HS-27A (cell line): ENCODE measurements at regions not wholly inside any gene's neighbourhood (a gene's known extent, or its start where the extent isn't known, plus 50 kb on each side); places are given as distances from the start of the nearest gene placed in this dataset.

Source experiments
- DNase-seq: peaks from one replicate; pipeline ENCODE4 v3.0.0-alpha.2; 2012; ENCODE audit warnings: low read depth, missing footprints

DNA sequence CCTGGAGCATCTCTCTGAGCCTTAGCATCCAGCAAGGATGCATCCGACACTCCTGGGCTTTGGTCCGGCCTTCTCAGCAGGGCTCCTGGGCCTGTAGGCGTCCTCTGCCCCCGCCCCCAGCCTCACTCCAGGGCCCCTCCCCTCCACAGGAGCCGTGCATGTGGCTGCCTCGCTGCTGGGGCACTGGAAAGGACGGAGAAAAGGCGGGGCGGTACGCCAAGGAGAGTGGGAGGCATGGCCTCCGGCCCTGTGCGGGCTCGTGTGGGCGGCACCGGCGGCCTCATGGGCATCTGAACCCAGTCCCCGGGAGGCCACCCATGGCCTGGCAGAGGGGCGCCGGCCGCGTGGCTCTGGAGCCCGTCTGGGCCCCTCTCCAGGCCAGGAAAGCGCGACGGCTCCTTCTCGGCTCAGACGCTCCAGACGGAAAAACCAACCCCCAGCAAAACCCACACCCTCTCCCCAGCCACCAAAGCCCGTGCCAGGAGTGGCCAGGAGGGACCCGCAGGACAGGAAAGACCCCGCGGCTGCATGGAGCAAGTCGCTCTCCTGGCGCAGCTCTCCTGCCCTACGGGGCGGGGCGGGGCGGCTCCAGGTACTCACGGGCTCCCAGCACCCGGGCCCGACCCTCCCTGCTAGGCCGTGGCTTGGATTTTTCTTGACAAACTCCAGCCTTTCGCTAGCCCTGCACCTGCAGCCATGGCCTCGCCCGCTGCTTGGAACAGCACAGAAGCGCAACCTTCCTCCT lies 419.9 kb downstream of the QKI start:
- no peak for DNase-seq

DNA sequence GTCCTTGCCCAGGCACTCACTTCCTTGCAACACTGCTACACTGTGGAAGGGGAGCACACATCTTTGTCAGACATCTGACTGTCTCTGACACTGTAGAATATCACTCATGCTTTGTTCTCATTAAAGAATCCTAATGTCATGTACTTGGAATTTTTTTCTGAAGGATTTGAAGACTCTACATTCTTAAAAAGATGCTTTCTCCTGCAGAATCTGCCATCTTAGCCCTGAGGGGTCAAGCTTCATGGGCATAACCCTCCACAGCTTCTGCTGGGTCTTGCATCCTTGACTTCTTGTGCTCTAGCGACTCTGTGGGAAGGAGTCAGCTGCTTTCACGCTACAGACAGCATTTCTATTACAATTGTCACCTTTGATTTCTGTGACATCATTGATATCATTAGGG lies 417.2 kb downstream of the QKI start:
- DNase-seq = no peak

DNA sequence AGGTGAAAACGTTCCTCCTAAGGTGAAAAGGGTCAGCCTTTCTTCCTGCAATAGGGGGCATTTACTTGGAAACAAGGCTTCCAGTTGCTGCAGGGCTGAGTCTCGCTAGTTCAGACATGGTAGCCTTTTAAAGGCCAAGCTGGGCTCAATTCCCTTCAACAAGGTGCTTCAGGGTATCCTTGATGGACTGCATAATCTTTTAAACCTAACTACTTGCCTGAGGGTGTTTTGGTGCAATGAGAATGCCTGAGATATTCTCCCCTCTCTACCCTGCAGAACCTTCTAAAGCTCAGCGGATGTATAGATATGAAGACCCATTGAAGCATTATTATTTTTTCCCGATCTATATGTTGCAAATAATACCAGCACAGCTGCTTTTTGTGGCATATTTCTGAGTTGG lies 416.1 kb downstream of the QKI start:
- DNase-seq = no peak

DNA sequence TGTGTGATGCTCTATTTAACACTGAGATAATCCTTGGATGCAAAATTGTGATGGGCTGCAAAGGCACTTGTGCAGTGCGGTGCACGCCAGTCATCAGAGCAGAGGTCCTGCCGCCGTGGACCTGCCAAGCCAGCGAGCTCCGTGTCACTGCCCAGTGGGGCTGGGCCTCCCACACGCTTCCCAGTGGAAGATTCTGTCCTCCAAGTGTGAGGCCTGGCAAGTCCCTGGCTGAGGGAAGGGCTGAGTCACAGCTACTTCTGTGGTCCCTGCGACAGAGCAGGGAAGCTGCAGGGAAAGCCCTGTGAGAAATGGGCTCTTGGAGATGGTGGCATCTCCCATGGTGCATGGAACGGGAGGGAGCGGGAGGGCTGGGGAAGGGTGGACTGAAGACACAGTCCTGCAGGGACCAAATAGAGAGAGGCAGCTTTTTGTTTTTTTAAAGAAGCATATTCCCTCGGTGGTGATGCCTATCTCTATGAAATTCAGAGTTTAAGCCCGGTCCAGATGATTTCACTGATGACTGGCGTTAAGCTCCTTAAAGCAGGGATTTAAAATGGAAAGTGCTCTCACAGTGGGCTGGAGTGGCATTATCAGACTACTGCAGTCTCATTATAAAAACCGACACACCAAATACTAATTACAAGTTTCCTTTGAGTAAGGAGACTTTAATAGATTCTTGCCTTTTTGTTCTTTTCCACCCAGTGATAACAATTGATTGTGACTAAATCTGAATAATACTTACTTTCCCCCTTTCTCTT lies 413.7 kb downstream of the QKI start:
- DNase-seq = no peak

DNA sequence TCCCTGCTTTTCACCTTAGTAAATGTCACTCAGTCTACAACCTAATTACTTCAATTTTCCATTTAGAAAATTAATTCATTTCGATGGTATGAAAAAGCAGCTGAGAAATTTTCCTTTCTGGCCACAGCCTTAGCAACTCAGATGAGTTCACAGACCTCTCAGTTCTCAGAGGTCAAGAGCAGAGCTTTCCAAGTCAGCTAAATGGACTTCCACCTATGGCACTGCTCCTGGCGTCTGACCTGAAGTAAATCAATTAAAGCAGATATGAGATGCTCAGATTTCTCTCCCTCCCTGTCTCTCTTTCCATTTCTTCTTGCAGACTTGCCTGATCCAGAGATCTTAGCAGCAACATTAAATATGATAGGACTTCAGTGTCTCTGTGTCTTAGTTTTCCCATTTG lies 412.6 kb downstream of the QKI start:
- DNase-seq = no peak

DNA sequence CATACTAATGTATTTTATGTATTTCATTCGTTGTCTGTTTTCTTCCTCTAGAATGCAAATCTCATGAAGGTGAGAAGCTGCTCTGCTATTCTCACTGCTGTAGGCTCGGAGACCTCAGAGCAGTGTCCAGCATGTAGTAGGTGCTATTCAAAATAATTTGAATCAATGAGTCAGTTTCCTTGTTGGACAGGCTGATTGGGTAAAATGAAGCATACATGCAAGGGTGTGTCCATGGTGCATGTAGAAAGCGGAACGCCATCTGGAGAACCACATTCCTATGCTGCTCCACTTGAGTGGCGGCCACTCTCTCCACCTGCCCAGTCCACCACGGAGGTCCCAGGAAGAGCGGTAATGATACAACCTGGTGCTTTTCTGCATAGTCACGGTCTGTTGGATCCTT lies 412.1 kb downstream of the QKI start:
- DNase-seq = no peak

DNA sequence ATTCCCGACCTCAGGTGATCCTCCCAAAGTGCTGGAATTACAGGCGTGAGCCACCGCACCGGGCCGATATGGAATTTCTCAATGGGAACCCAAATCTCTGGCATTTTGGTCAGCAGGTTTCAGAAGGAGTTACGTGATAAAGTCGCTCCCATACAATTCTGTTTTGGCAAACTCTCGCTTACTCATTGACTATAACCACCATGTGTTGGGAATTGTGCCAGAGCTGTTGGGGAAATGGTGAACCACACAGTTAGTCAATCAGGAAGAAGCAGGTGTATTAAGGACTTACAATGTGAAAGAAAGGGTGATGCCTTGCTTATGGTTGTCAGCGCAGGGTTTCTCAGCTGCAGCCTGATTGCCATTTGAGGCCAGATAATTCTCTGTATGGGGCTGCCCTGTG lies 410.5 kb downstream of the QKI start:
- no peak for DNase-seq

DNA sequence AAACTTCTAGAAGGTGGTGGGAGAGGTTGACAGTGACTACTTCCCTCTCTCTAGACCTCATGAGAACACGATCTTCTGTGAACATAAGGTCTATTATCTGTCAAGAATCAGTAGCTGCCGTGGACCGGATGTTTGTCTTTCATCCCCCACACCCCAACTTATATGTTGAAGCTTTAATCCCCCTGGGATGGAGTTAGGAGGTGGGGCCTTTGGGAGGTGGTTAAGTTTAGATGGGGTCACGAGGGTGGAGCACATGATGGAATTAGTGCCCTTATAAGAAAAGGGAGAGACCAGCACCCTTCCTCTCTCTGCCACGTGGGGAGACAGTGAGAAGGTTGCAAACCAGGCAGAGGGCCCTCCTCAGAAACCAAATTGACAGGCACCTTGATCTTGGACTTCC lies 409.1 kb downstream of the QKI start:
- DNase-seq = no peak

DNA sequence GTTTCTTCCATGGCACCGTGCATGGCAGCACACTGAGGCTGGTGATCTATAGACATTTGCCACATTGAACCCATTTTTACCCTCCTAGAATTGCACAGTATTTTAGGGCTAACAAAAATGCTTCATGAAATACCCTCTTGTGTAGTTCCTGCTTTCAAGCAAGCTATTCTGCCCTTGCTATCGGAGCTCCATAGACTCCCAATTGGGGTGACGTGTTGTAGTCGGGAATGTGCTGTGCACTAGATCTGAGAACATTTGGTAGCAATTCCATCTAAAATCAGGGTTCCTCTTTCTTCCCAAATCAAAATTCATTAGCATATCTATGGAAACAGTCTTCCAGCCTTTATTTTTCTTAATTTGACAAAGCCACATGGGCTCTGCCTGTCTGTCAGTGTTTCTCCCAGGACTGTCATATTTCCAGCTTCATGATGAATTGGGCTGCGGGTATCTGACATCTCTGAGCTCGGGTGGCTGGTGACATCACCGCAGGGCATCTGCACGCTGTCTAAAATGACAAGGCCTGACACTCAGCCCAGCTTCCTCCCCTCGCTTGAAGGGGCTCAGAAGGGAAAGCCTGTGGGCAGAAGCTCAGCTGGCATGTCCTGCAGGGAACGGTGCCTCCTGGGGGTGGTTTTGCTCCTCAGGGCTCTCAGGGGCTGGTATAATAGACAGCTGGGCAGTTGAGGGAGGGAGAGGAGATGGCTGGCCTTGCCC lies 406.4 kb downstream of the QKI start:
- DNase-seq = no peak

DNA sequence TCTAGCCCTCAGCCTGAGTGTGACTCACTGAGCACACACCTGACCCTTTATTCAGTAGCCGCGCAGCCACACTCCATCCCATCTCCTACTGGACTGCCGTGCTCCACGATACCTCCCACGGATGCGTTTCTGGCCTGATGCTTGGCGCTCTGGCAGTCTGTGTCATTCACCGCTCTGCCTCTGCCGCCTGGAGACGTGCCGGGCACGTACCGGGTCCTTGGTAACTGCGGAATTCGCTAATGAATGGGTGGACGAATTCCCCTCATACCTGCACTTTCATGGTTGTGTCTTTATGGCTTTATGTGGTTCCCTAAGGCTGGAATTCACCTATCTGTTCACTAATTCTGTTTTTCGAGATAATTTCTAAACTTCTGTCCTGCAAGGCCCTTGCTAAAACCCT lies 405.7 kb downstream of the QKI start:
- DNase-seq = no peak

DNA sequence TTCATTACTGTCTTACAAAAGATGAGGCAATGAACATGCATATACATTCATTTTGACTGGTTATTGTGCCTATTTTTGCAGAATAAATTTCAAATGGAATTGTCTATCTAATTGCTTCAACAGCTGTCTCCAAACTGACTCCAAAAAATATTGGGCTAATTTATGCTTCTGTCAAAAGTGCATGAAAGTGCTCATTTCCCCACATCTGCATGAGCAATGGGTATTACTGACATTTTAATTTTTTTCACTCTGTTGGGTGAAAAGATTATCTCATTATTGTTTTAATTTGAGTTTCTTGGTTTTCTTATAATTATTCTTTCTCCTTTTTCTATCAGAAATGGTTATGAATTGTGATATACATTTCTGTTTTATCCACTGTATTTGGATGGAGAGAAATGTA lies 404.2 kb downstream of the QKI start:
- DNase-seq = no peak

DNA sequence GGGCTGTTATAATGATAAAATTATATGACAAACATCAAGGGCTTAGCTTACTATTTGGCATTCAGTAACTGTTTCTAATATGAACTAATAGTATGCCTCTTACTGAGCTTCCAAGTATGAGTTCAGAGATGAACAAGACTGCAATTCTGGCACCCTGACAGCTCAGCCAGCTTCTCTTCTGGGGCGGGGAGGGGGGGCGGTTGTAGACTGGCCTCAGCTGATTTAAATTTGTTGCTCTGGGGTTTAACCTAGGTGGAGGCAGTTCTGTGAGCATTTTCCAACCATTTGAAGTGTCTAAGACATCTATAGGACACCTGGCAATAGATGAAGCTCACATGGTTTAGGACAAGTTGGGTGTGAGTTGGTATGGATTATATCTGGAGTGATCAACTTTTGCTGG lies 401.9 kb downstream of the QKI start:
- DNase-seq = no peak

DNA sequence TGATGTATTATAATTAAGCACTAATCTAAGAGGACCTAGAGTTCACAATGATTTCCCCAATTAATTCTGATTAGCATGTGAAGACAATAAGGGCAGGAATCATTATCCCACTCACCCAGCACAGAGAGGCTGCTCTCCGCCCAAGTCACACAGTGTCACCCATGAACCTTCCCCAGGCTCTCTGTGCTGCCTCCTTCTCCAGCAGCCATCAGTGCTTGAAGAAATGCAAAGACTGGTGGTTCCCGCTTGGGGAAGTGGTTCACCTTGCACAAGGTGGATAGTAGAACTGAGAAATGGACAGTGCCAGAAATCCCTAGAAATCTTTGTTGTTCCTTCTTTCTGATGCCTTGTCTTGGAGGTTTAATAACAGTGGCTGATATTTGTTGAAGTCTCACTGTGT lies 401.3 kb downstream of the QKI start:
- no peak for DNase-seq

DNA sequence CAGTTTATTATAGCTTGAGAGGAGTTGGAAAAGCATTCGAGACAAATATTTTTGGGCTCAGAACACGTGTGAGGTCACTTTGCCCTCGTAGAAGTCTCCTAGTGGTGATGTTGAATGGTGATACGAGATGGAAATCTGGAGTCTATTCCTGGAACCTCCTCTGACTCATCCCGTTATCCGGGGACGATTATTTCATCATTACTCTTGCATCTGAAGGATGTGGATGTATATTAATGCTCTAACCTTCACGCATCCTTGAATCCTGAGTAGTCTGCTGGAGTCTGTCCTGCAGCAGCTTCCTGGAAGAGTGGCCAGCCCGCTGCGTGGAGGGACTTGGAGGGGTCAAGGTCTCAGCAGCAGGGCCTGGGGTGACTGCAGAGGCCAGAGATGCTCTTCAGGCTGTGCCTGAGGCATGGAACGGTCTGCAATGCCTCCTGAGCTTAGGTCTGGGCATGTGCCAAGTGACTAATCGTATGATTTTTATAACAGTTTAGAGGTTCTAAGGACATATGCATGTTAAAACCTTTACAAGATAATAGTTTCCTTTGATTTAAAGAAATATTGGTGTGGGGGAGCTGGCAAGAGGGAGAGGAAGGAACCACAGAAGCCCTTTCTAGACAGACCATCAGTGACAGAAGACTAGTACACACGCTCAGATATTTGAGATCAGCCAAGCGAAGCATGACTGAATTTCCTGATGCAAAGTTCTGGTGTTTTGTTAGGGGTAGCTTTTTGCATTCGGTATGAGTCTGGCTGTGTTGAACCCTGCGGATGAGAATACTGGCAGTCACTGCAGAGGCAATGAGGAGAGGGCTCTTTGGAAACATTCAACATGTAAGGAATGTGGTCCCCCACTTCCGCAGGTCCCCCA lies 400.2 kb downstream of the QKI start:
- DNase-seq = no peak

DNA sequence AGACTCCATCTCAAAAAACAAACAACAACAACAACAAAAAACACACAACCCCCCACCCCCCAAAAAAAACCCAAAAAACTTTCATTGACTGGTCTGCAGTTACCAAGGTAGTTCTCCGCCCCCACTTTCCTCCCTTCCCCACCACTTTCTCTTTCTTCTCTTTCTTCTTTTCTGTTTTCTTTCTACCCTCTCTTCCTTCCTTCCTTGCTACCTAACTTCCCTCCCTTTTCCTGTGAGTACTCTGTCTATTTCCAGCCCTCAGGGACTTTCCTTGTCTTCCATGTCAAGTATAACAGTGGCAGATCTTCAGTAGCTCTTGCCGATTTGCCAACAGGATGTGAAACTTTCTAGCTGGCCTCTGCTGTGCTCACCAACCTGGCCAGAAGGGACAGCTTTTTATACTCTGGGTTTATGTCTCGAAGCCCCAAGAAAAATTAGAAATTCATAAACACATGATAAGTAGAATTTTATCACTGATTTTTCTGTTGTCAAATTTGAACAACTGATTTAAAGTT lies 399.5 kb downstream of the QKI start:
- DNase-seq = no peak

DNA sequence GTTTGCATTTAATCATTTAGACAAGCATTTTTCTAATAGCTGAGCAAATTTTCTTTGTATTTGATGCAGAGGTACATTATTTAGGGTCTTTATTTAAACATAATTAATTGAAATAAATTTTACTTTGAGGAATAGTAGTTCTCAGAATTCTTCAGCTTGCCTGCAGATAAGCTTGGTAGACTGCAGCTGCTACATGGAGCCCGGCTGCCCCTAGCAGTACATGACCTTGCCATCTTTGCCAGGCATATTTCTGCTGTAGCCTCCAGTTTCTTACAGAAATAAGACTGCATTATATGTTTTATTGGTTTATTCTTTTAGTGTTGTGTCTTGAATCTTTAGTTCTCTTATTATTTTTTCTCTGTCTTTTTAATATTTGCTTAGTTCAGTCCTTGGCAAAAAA lies 396.8 kb downstream of the QKI start:
- no peak for DNase-seq

DNA sequence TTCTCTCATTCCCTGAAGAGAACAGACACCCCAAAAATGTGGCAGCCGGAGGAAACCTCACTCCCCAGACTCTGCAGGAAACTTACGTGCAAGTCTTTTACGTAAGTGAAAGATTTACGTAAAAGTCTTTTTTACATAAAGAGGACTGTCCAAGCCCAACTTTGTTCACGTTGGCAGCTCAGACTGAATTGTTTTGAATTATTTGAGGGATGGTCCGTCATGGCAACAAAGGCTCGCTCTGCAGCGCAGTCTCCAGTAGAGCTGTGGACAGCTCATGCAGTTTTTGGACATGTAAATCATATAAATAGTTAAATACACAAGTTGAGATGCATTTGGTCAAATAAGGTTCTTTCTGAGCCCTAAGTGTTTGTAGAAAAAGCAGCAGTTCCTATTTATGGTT lies 394.8 kb downstream of the QKI start:
- no peak for DNase-seq

DNA sequence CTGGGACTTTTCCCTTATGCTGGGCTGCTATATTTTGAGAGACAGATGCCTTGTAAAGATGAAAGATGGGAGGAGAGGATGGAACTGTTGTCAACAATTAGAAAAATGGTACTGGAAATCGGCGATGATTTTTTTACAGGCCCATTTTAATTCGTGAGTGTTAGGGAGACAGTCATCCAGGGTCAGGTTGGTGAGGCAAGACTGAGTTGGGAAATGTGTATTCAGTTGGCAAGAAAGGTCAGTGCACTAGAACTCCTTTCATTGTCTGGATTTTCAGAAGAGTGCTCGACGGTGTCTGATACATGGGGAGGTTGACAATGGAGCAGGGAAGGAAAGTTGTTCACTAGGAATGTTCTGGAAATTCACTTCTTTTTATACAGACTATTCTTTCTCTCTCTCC lies 394.4 kb downstream of the QKI start:
- no peak for DNase-seq

DNA sequence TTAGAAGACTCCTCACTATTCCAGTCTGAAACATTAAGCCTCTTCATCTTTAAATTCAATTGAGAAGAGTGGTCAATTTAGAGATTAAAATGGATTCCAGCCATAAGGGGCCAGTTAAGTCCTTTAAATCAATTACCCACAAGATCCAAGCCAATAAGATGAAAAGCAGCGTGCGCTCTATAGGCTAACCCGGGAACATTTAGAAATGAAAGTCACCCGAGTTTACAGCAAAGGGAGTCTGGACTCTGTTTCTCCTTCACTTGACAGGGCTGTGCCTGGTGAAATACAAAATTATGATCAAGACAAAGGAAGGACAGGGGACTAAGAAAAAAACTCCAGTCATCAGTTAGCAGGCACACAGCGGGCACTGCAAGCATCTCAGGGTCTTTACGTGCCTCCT lies 393.7 kb downstream of the QKI start:
- DNase-seq = no peak

DNA sequence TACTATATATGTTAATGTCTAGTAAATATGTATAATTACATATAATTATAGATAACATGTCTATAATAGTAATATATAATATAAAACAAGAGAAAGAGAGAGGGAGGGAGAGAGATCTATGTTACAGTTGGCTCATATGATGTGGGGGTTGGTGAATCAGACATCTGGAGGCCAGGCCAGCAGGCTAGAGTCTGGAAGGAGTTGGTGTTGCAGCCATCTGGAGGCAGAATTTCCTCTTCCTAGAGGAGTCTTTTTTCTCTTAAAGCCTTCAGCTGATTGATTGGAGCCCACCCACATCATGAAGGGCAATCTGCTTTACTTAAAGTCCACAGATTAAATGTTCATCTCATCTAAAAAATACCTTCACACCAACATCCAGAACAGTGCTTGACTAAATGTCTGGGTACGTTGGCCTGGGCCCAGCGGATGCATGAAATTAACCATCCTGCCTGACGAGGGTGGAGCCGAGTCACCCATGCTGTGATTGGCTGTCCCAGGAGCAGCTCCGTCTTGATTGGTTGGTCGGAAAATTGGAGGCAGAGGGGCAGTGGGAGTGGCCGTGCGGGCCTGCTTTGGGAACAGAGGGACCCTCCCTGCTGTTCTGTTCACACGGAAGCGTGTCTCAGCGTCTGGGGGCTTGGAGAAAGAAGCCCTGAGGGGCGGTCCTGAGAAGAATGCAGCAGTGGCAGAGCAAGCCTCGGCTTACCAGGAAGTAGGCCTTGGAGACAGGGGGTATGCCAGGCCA lies 392.4 kb downstream of the QKI start:
- no peak for DNase-seq

DNA sequence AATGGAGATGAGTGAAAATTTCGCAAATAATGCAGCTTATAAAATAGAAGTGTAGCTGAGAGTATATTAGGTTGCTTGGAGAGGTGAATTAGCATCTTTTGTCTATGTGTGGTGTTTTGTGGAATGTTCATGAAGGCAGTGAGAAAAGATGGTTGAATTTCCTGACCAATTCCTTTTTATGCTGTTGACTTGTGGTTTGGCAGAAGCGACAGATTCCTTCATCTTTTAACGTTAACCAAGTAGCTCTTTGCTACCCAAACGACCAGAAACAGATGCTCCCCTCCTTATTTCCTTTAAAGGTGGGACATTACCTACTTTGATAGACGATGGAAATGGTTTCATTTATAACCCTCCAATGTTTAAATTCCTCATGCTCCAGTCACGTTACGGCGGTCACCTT lies 390.5 kb downstream of the QKI start:
- no peak for DNase-seq
